IPS-18a (cell line): ENCODE measurements at regions not wholly inside any gene's neighbourhood (a gene's known extent, or its start where the extent isn't known, plus 50 kb on each side); places are given as distances from the start of the nearest gene placed in this dataset.

Source experiments
- H3K27ac ChIP-seq: one replicate; pipeline ENCODE4 v1.5.1; 2013; ENCODE audit warnings: low read length
- H3K27me3 ChIP-seq: one replicate; pipeline ENCODE4 v1.6.1; 2013; ENCODE audit warnings: mild to moderate bottlenecking, low read length; ENCODE audit not compliant: control insufficient read depth, insufficient read depth
- H3K36me3 ChIP-seq: one replicate; pipeline ENCODE4 v1.6.1; 2013; ENCODE audit warnings: low read depth, low read length; ENCODE audit not compliant: control insufficient read depth
- H3K4me1 ChIP-seq: one replicate; pipeline ENCODE4 v1.6.1; 2013; ENCODE audit warnings: low read depth, low read length; ENCODE audit not compliant: control insufficient read depth
- H3K4me3 ChIP-seq: one replicate; pipeline ENCODE4 v1.5.1; 2013; ENCODE audit warnings: low read length
- H3K9ac ChIP-seq: one replicate; pipeline ENCODE4 v1.6.1; 2013; ENCODE audit warnings: mild to moderate bottlenecking, low read length, moderate library complexity
- H3K9me3 ChIP-seq: one replicate; pipeline ENCODE4 v1.6.1; 2013; ENCODE audit warnings: low read depth, low read length; ENCODE audit not compliant: control insufficient read depth

DNA sequence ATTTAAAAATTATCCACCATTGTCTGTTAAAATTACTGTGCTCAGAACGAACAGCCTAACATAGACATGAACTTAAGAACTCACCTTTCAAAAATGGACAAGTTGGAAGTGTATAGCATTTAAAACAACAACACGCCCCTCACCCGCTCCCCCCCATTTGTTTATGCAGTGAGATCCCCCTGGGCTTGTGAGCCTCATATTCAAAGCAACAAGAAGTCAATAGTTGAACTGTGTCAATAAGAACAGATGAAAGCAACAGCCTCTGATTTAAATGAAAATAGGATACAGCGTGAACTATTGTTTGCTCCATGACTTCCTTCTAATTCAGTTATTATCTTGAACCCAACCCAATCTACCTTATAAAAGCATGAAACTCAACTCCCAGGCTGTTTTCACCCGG, 314.2 kb downstream of the BLID start:
- Histone ChIP-seq H3K9ac (peak overlapping the region; percentile 75), H3K27me3 (no peaks in the 10 kb centered on the region), H3K27ac (peak overlapping the region; percentile 95), H3K9me3 (peaks cover 4% of the 10 kb centered on the region), H3K4me1 (peaks cover 38% of the 10 kb centered on the region), H3K4me3 (peak overlapping the region; percentile 41), H3K36me3 (no peaks in the 10 kb centered on the region)

- Histone ChIP-seq H3K4me1 (peaks cover 38% of the 10 kb centered on the region), H3K9me3 (peaks cover 4% of the 10 kb centered on the region), H3K27ac (peak overlapping the region; percentile 95), H3K4me3 (peak overlapping the region; percentile 41), H3K9ac (peak overlapping the region; percentile 75), H3K27me3 (no peaks in the 10 kb centered on the region), H3K36me3 (no peaks in the 10 kb centered on the region)
Measured at GRCh38 chr11:121801394-121801748, 314.6 kb downstream of the BLID start.

DNA sequence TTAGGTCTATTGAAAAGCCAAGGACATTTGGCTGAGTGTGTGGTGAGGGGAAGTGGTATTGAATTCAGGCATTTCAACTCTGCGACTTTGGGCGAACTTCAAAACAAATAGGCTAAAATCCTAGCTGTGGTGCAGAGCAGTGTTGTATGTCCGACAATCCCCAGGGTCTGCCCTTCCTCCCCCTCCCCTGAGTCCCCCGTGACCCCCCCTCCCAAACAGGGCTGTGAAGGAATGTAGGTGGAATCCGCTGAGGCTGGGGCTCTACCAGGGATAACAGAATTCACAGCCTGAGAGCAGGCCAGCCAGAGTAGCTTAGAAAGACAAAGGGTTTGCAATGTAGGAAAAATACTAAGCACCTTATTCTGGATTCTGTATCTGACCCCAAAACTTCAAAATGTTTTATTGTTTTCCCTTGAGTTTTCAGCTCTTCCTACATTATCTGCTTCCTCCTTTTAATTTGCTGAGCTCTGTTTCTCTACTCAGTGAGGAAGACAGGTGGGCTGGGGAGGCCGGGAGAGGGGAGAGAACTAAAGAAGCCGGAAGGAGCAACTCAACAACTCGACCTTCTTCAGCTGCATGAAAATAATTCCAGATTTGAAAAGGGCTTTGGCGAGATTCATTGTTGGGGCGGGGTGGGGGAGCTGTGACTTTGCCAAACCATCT, 315.2 kb downstream of the BLID start:
- H3K9ac ChIP-seq: peak overlapping the region; percentile 75
- H3K4me3 ChIP-seq: peak overlapping the region; percentile 41
- peaks cover 38% of the 10 kb centered on the region for H3K4me1 ChIP-seq
- H3K27me3 ChIP-seq: no peaks in the 10 kb centered on the region
- no peaks in the 10 kb centered on the region for H3K36me3 ChIP-seq
- H3K9me3 ChIP-seq: peaks cover 4% of the 10 kb centered on the region
- peak overlapping the region; percentile 95 for H3K27ac ChIP-seq

- Histone ChIP-seq H3K27ac (peak overlapping the region; percentile 82), H3K36me3 (no peaks in the 10 kb centered on the region), H3K4me1 (peaks cover 38% of the 10 kb centered on the region), H3K27me3 (no peaks in the 10 kb centered on the region), H3K9me3 (peaks cover 4% of the 10 kb centered on the region), H3K9ac (no peak overlapping the region), H3K4me3 (peak overlapping the region; percentile 41)
Measured at GRCh38 chr11:121800240-121800639, 315.8 kb downstream of the BLID start.

DNA sequence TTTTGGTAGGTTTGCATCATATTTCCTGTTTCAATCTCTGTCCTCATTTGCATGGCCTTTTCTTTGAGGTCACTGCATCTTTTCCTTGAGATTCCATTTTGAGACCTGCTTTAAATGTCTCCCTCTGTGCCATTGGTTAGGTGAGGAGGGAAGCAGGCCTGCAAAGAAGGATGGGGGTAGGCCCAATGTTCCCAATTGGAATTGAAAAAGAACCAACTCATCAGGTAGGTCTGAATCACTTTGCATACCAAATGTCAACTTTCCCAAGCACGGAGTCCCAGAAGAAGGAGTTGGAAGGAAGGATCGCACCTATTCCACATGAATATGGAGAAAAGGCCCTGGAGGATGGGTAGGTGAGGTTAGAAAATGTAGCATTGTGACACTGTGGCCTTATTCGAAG, 318.5 kb downstream of the BLID start:
- no peak overlapping the region for H3K27ac ChIP-seq
- no peak overlapping the region for H3K9ac ChIP-seq
- H3K9me3 ChIP-seq: peaks cover 4% of the 10 kb centered on the region
- H3K4me1 ChIP-seq: peaks cover 35% of the 10 kb centered on the region
- no peak overlapping the region for H3K4me3 ChIP-seq
- H3K27me3 ChIP-seq: no peaks in the 10 kb centered on the region
- no peaks in the 10 kb centered on the region for H3K36me3 ChIP-seq

GRCh38 chr11:121795174-121795573, 320.8 kb downstream of the BLID start:
- Histone ChIP-seq H3K9ac (no peak overlapping the region), H3K27me3 (no peaks in the 10 kb centered on the region), H3K4me3 (no peak overlapping the region), H3K9me3 (peaks cover 4% of the 10 kb centered on the region), H3K36me3 (no peaks in the 10 kb centered on the region), H3K4me1 (peaks cover 14% of the 10 kb centered on the region), H3K27ac (no peak overlapping the region)

GRCh38 chr11:121794671-121795141, 321.3 kb downstream of the BLID start:
- no peak overlapping the region for H3K27ac ChIP-seq

GRCh38 chr11:121793916-121794315, 322.1 kb downstream of the BLID start:
- H3K9ac ChIP-seq: no peak overlapping the region
- H3K9me3 ChIP-seq: peaks cover 2% of the 10 kb centered on the region
- H3K36me3 ChIP-seq: no peaks in the 10 kb centered on the region
- no peak overlapping the region for H3K4me3 ChIP-seq
- no peaks in the 10 kb centered on the region for H3K27me3 ChIP-seq
- H3K4me1 ChIP-seq: peaks cover 7% of the 10 kb centered on the region
- H3K27ac ChIP-seq: no peak overlapping the region

More at GRCh38 chr11:121794671-121795141, 321.3 kb downstream of the BLID start:
- no peak overlapping the region for H3K9ac ChIP-seq
- peaks cover 4% of the 10 kb centered on the region for H3K9me3 ChIP-seq
- peaks cover 9% of the 10 kb centered on the region for H3K4me1 ChIP-seq
- no peaks in the 10 kb centered on the region for H3K36me3 ChIP-seq
- H3K27me3 ChIP-seq: no peaks in the 10 kb centered on the region
- no peak overlapping the region for H3K4me3 ChIP-seq

- Histone ChIP-seq H3K9ac (no peak overlapping the region), H3K27ac (no peak overlapping the region), H3K36me3 (no peaks in the 10 kb centered on the region), H3K4me3 (no peak overlapping the region), H3K9me3 (no peaks in the 10 kb centered on the region), H3K4me1 (peaks cover 7% of the 10 kb centered on the region), H3K27me3 (no peaks in the 10 kb centered on the region)
Measured at GRCh38 chr11:121793291-121793690, 322.7 kb downstream of the BLID start.

- H3K27me3 ChIP-seq: no peaks in the 10 kb centered on the region
- peaks cover 7% of the 10 kb centered on the region for H3K4me1 ChIP-seq
- H3K9ac ChIP-seq: no peak overlapping the region
- no peak overlapping the region for H3K4me3 ChIP-seq
- H3K36me3 ChIP-seq: no peaks in the 10 kb centered on the region
- H3K27ac ChIP-seq: no peak overlapping the region
- no peaks in the 10 kb centered on the region for H3K9me3 ChIP-seq
Measured at GRCh38 chr11:121792185-121792584, 323.8 kb downstream of the BLID start.

DNA sequence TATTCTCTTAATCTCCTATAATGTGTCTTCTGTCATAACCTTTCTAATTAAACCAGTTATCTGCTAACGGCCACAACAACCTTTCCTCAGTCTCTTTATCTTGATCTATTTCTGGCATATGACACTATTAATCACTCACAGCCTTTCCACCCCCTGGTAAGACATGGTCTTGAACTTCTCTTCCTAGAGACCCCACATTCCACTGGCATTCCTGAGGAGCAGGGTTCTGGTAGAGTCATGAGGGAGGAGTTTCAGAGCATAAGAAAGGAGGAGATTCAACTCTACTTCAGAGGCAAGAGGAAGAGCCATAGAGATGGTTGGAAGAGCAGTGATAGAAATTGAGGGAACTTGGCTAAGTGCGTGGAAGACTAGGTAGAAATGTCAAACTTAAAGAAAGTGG, 325.6 kb downstream of the BLID start:
- H3K36me3 ChIP-seq: no peaks in the 10 kb centered on the region
- no peaks in the 10 kb centered on the region for H3K27me3 ChIP-seq
- no peak overlapping the region for H3K9ac ChIP-seq
- H3K4me3 ChIP-seq: no peak overlapping the region
- no peaks in the 10 kb centered on the region for H3K9me3 ChIP-seq
- H3K4me1 ChIP-seq: peaks cover 7% of the 10 kb centered on the region
- no peak overlapping the region for H3K27ac ChIP-seq

DNA sequence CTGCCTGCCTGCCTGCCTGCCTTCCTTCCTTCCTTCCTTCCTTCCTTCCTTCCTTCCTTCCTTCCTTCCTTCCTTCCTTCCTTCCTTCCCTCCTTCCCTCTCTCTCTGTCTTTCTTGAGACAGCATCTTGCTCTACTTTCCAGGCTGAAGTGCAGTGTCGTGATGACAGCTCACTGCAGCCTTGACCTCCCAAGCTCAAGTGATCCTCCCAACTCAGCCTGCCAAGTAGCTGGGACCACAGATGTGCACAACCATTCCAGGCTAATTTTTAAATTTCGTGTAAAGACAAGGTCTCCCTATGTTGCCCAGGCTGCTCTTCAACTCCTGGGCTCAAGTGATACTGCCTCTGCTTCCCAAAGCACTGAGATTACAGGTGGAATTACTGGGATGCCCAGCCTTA, 328.2 kb upstream of the SORL1-AS1 start:
- no peak overlapping the region for H3K4me3 ChIP-seq
- H3K27ac ChIP-seq: no peak overlapping the region
- no peak overlapping the region for H3K9ac ChIP-seq
- no peaks in the 10 kb centered on the region for H3K9me3 ChIP-seq
- H3K36me3 ChIP-seq: no peaks in the 10 kb centered on the region
- H3K27me3 ChIP-seq: no peaks in the 10 kb centered on the region
- H3K4me1 ChIP-seq: no peaks in the 10 kb centered on the region
